ENCODE measurements at regions not wholly inside any gene's neighbourhood (a gene's known extent, or its start where the extent isn't known, plus 50 kb on each side); places are given as distances from the start of the nearest gene placed in this dataset.

DNA sequence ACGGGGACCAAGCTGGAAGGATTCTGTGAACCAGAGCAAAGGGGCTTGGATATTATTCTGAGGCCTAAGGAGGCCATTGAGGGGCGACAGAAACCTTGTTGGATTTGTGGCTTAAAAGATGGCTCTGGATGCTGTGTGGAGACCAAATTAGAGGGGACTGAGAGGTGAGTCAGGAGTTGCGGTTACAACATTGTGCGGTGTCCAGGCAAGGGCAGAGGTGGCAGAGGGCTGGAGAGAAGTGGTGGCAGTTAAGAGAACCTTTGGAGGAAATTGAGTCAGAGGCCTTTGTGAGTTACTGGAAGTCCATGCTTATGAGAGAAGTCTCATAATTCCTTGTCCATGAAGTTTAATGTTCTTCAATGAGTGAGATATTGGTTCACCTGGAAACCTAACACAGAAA, 143.2 kb downstream of the FAM43A start:
- H3K4me1 ChIP-seq (ENCODE audit: control insufficient read depth in 1 of 2, insufficient read depth in 2 of 2, low read length in 2 of 2), result no peaks in the 10 kb centered on the region
- H3K27ac ChIP-seq (ENCODE audit: low read length), result no peak overlapping the region
- no peak overlapping the region for H3K4me3 ChIP-seq (ENCODE audit: low read depth in 1 of 2, low read length in 2 of 2)
- H3K36me3 ChIP-seq (ENCODE audit: control insufficient read depth in 1 of 2, insufficient read depth in 2 of 2, low read length in 2 of 2), result no peaks in the 10 kb centered on the region
- no peaks in the 10 kb centered on the region for H3K9me3 ChIP-seq (ENCODE audit: control insufficient read depth in 1 of 2, low read length in 2 of 2)
- H3K27me3 ChIP-seq (ENCODE audit: low read depth, low read length), result no peaks in the 10 kb centered on the region

GRCh38 chr3:194830401-194830800, 144.7 kb downstream of the FAM43A start:
- Histone ChIP-seq H3K27me3 (ENCODE audit: low read depth, low read length) (no peaks in the 10 kb centered on the region), H3K36me3 (ENCODE audit: control insufficient read depth in 1 of 2, insufficient read depth in 2 of 2, low read length in 2 of 2) (no peaks in the 10 kb centered on the region), H3K9me3 (ENCODE audit: control insufficient read depth in 1 of 2, low read length in 2 of 2) (no peaks in the 10 kb centered on the region), H3K27ac (ENCODE audit: low read length) (no peak overlapping the region), H3K4me3 (ENCODE audit: low read depth in 1 of 2, low read length in 2 of 2) (no peak overlapping the region), H3K4me1 (ENCODE audit: control insufficient read depth in 1 of 2, insufficient read depth in 2 of 2, low read length in 2 of 2) (no peaks in the 10 kb centered on the region)

DNA sequence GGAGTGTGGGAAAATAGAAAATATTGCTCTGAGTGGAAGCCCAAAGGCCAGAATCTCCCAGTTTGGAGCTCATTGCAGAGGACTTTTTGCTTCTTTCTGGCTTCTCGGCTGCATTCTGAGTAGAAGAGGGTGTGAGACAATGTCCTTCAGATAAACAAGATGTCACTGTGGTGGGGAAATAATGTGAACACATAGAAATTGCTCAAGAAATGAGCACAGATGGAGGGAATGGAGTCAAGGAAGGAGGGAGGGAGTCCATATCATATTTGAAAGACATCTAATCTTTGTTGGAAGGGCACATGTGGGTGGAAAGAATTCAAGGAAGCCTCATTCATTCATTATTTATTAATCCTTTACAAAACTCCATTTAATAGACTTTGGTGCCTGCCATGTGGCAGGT, 145.3 kb downstream of the FAM43A start:
- Histone ChIP-seq H3K9me3 (ENCODE audit: control insufficient read depth in 1 of 2, low read length in 2 of 2) (no peaks in the 10 kb centered on the region), H3K4me1 (ENCODE audit: control insufficient read depth in 1 of 2, insufficient read depth in 2 of 2, low read length in 2 of 2) (no peaks in the 10 kb centered on the region), H3K36me3 (ENCODE audit: control insufficient read depth in 1 of 2, insufficient read depth in 2 of 2, low read length in 2 of 2) (no peaks in the 10 kb centered on the region), H3K27ac (ENCODE audit: low read length) (no peak overlapping the region), H3K4me3 (ENCODE audit: low read depth in 1 of 2, low read length in 2 of 2) (no peak overlapping the region), H3K27me3 (ENCODE audit: low read depth, low read length) (no peaks in the 10 kb centered on the region)

- H3K4me1 ChIP-seq (ENCODE audit: control insufficient read depth in 1 of 2, insufficient read depth in 2 of 2, low read length in 2 of 2), result no peaks in the 10 kb centered on the region
- H3K9me3 ChIP-seq (ENCODE audit: control insufficient read depth in 1 of 2, low read length in 2 of 2), result no peaks in the 10 kb centered on the region
- no peaks in the 10 kb centered on the region for H3K27me3 ChIP-seq (ENCODE audit: low read depth, low read length)
- H3K4me3 ChIP-seq (ENCODE audit: low read depth in 1 of 2, low read length in 2 of 2), result no peak overlapping the region
- H3K36me3 ChIP-seq (ENCODE audit: control insufficient read depth in 1 of 2, insufficient read depth in 2 of 2, low read length in 2 of 2), result no peaks in the 10 kb centered on the region
- no peak overlapping the region for H3K27ac ChIP-seq (ENCODE audit: low read length)
Observed at GRCh38 chr3:194832346-194833104, 146.8 kb downstream of the FAM43A start.

- Histone ChIP-seq H3K27ac (ENCODE audit: low read length) (no peak overlapping the region), H3K9me3 (ENCODE audit: control insufficient read depth in 1 of 2, low read length in 2 of 2) (no peaks in the 10 kb centered on the region), H3K4me3 (ENCODE audit: low read depth in 1 of 2, low read length in 2 of 2) (no peak overlapping the region), H3K4me1 (ENCODE audit: control insufficient read depth in 1 of 2, insufficient read depth in 2 of 2, low read length in 2 of 2) (no peaks in the 10 kb centered on the region), H3K36me3 (ENCODE audit: control insufficient read depth in 1 of 2, insufficient read depth in 2 of 2, low read length in 2 of 2) (no peaks in the 10 kb centered on the region), H3K27me3 (ENCODE audit: low read depth, low read length) (no peaks in the 10 kb centered on the region)
Observed at GRCh38 chr3:194833114-194833910, 147.6 kb downstream of the FAM43A start.

- H3K4me3 ChIP-seq (ENCODE audit: low read depth in 1 of 2, low read length in 2 of 2), result no peak overlapping the region
- no peak overlapping the region for H3K27ac ChIP-seq (ENCODE audit: low read length)
- no peaks in the 10 kb centered on the region for H3K27me3 ChIP-seq (ENCODE audit: low read depth, low read length)
- no peaks in the 10 kb centered on the region for H3K36me3 ChIP-seq (ENCODE audit: control insufficient read depth in 1 of 2, insufficient read depth in 2 of 2, low read length in 2 of 2)
- no peaks in the 10 kb centered on the region for H3K9me3 ChIP-seq (ENCODE audit: control insufficient read depth in 1 of 2, low read length in 2 of 2)
- no peaks in the 10 kb centered on the region for H3K4me1 ChIP-seq (ENCODE audit: control insufficient read depth in 1 of 2, insufficient read depth in 2 of 2, low read length in 2 of 2)
Observed at GRCh38 chr3:194836661-194837060, 151.0 kb downstream of the FAM43A start.

- Histone ChIP-seq H3K9me3 (ENCODE audit: control insufficient read depth in 1 of 2, low read length in 2 of 2) (no peaks in the 10 kb centered on the region), H3K4me3 (ENCODE audit: low read depth in 1 of 2, low read length in 2 of 2) (no peak overlapping the region), H3K36me3 (ENCODE audit: control insufficient read depth in 1 of 2, insufficient read depth in 2 of 2, low read length in 2 of 2) (no peaks in the 10 kb centered on the region), H3K27me3 (ENCODE audit: low read depth, low read length) (no peaks in the 10 kb centered on the region), H3K4me1 (ENCODE audit: control insufficient read depth in 1 of 2, insufficient read depth in 2 of 2, low read length in 2 of 2) (no peaks in the 10 kb centered on the region), H3K27ac (ENCODE audit: low read length) (no peak overlapping the region)
Observed at GRCh38 chr3:194837457-194838127, 151.9 kb downstream of the FAM43A start.

DNA sequence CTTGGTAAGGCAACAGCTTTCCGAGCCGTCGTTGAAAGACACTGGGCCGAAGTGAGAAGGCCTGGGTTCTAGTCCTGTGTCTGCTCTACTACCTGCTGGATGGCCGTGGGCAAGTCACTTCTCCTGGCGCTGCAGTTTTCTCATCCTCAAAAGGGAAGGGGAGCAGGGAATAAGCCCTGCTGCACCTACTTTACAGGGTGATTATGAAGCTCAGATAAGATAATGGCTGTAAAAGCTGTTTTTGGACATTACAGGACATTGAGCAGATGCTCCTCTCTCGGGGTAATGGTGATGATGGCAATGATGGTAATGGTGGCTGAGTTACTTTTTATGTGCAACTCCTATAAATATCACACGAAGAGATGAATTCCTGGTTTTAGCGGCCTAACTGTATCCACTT, 152.6 kb downstream of the FAM43A start:
- Histone ChIP-seq H3K27me3 (ENCODE audit: low read depth, low read length) (no peaks in the 10 kb centered on the region), H3K27ac (ENCODE audit: low read length) (no peak overlapping the region), H3K4me1 (ENCODE audit: control insufficient read depth in 1 of 2, insufficient read depth in 2 of 2, low read length in 2 of 2) (no peaks in the 10 kb centered on the region), H3K9me3 (ENCODE audit: control insufficient read depth in 1 of 2, low read length in 2 of 2) (no peaks in the 10 kb centered on the region), H3K36me3 (ENCODE audit: control insufficient read depth in 1 of 2, insufficient read depth in 2 of 2, low read length in 2 of 2) (no peaks in the 10 kb centered on the region), H3K4me3 (ENCODE audit: low read depth in 1 of 2, low read length in 2 of 2) (no peak overlapping the region)

- Histone ChIP-seq H3K4me3 (ENCODE audit: low read depth in 1 of 2, low read length in 2 of 2) (no peak overlapping the region), H3K4me1 (ENCODE audit: control insufficient read depth in 1 of 2, insufficient read depth in 2 of 2, low read length in 2 of 2) (no peaks in the 10 kb centered on the region), H3K36me3 (ENCODE audit: control insufficient read depth in 1 of 2, insufficient read depth in 2 of 2, low read length in 2 of 2) (no peaks in the 10 kb centered on the region), H3K9me3 (ENCODE audit: control insufficient read depth in 1 of 2, low read length in 2 of 2) (no peaks in the 10 kb centered on the region), H3K27ac (ENCODE audit: low read length) (no peak overlapping the region), H3K27me3 (ENCODE audit: low read depth, low read length) (no peaks in the 10 kb centered on the region)
Observed at GRCh38 chr3:194840661-194841514, 155.2 kb downstream of the FAM43A start.

- H3K27me3 ChIP-seq (ENCODE audit: low read depth, low read length), result no peaks in the 10 kb centered on the region
- no peaks in the 10 kb centered on the region for H3K36me3 ChIP-seq (ENCODE audit: control insufficient read depth in 1 of 2, insufficient read depth in 2 of 2, low read length in 2 of 2)
- H3K9me3 ChIP-seq (ENCODE audit: control insufficient read depth in 1 of 2, low read length in 2 of 2), result no peaks in the 10 kb centered on the region
- no peaks in the 10 kb centered on the region for H3K4me1 ChIP-seq (ENCODE audit: control insufficient read depth in 1 of 2, insufficient read depth in 2 of 2, low read length in 2 of 2)
- no peak overlapping the region for H3K4me3 ChIP-seq (ENCODE audit: low read depth in 1 of 2, low read length in 2 of 2)
- no peak overlapping the region for H3K27ac ChIP-seq (ENCODE audit: low read length)
Observed at GRCh38 chr3:194841515-194841841, 155.8 kb downstream of the FAM43A start.

DNA sequence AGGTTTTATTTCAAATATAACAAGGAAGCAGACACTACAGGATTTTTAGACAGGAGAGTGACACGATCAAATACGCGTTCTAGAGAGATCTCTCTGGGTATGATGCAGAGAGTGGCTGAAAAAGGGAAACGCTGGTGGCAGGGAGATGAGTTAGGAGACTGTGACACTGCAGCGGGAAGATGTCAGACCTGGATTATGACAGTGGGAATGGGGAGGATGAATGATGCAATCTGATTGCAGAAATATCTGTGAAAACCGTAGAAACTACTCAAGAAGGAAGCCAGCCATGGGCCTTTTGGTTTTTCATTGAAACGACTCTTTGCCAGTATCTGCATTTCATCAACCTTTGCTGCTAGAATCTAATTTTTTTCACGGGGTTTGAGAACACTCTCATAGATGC, 157.9 kb downstream of the FAM43A start:
- no peak overlapping the region for H3K27ac ChIP-seq (ENCODE audit: low read length)
- no peaks in the 10 kb centered on the region for H3K36me3 ChIP-seq (ENCODE audit: control insufficient read depth in 1 of 2, insufficient read depth in 2 of 2, low read length in 2 of 2)
- H3K4me3 ChIP-seq (ENCODE audit: low read depth in 1 of 2, low read length in 2 of 2), result no peak overlapping the region
- H3K4me1 ChIP-seq (ENCODE audit: control insufficient read depth in 1 of 2, insufficient read depth in 2 of 2, low read length in 2 of 2), result no peaks in the 10 kb centered on the region
- H3K27me3 ChIP-seq (ENCODE audit: low read depth, low read length), result no peaks in the 10 kb centered on the region
- H3K9me3 ChIP-seq (ENCODE audit: control insufficient read depth in 1 of 2, low read length in 2 of 2), result no peaks in the 10 kb centered on the region

Data from muscle layer of duodenum (tissue), 2 donors.